T-cell (primary cell): ENCODE measurements at regions not wholly inside any gene's neighbourhood (a gene's known extent, or its start where the extent isn't known, plus 50 kb on each side); places are given as distances from the start of the nearest gene placed in this dataset.
A peak's percentile ranks its signal among the peaks of the same experiment; 100 is the strongest.

Source experiments
- ATAC-seq, 4 experiments: fragments of 200-7000 bp in 3 of 4; fragments of 150-1000 bp in 1 of 4; cut with Tn5 transposase; replicated peaks in 1 of 4; 1 replicate in 3 of 4; 2 replicates in 1 of 4; pipeline ENCODE4 v1.10.0; 2021; ENCODE audit warnings: moderate library complexity in 3 of 4, mild to moderate bottlenecking in 2 of 4, moderate number of reproducible peaks in 1 of 4
- CTCF ChIA-PET, 2 donors: fragments of 300-600 bp; sonication (Branson Sonifier 250); formaldehyde crosslinking; loops; one replicate each; lab custom pipeline; 2022; ENCODE audit warnings: antibody characterized with exemption in 2 of 2; lab: Charles Lee
- POLR2A ChIA-PET, 2 donors: fragments of 300-600 bp; sonication (Branson Sonifier 250); formaldehyde crosslinking; loops; one replicate each; lab custom pipeline; 2022; ENCODE audit warnings: antibody characterized with exemption in 2 of 2; lab: Charles Lee
- DNase-seq, 35 experiments: peaks; one replicate each; pipeline versions ENCODE4 v3.0.0 to v3.0.0-alpha.2; 2013 to 2023
- H3K27ac ChIP-seq: one replicate; pipeline ENCODE4 v1.5.1; 2013; ENCODE audit warnings: low read length
- H3K27me3 ChIP-seq, 2 experiments: replicated peaks in 1 of 2; 1 replicate in 1 of 2; 2 replicates in 1 of 2; pipeline versions ENCODE4 v1.6.1 to v1.7.0; 2013; ENCODE audit warnings: low read length in 1 of 2, mixed read lengths in 1 of 2; ENCODE audit not compliant: control insufficient read depth in 2 of 2, insufficient read depth in 2 of 2; ENCODE audit errors: extremely low read depth in 1 of 2
- H3K36me3 ChIP-seq, 2 donors: 1 replicate in 1 of 2; 2 replicates in 1 of 2; pipeline versions ENCODE4 v1.6.1 to v1.7.0; 2013; ENCODE audit warnings: low read length in 1 of 2; ENCODE audit not compliant: control insufficient read depth in 2 of 2, insufficient read depth in 1 of 2; ENCODE audit errors: extremely low read depth in 1 of 2
- H3K4me1 ChIP-seq, 2 experiments: 1 replicate in 1 of 2; 2 replicates in 1 of 2; pipeline versions ENCODE4 v1.6.1 to v1.7.0; 2013; ENCODE audit warnings: low read length in 2 of 2, mixed read lengths in 1 of 2; ENCODE audit not compliant: insufficient read depth in 2 of 2, control insufficient read depth in 1 of 2; ENCODE audit errors: extremely low read depth in 1 of 2
- H3K4me3 ChIP-seq, 2 donors: 1 replicate in 1 of 2; 2 replicates in 1 of 2; pipeline versions ENCODE4 v1.5.1 to v1.7.0; 2013; ENCODE audit warnings: mild to moderate bottlenecking in 2 of 2, low read length in 1 of 2, moderate library complexity in 1 of 2; ENCODE audit not compliant: control insufficient read depth in 1 of 2; ENCODE audit errors: extremely low read depth in 1 of 2
- H3K9me3 ChIP-seq: 2 replicates; pipeline ENCODE4 v1.7.0; 2013
- H3K27ac Mint-ChIP-seq, 2 donors: one replicate each; pipeline ENCODE4 v1.8.0; 2020 to 2021; ENCODE audit warnings: mild to moderate bottlenecking in 2 of 2, mixed read lengths in 2 of 2
- H3K27me3 Mint-ChIP-seq, 2 donors: one replicate each; pipeline ENCODE4 v1.8.0; 2021 to 2022; ENCODE audit warnings: mixed read lengths in 2 of 2
- H3K36me3 Mint-ChIP-seq: one replicate; pipeline ENCODE4 v1.8.0; 2021; ENCODE audit warnings: mixed read lengths
- H3K4me1 Mint-ChIP-seq, 3 donors: one replicate each; pipeline ENCODE4 v1.8.0; 2020 to 2022; ENCODE audit warnings: mixed read lengths in 3 of 3, mild to moderate bottlenecking in 1 of 3
- H3K4me3 Mint-ChIP-seq, 3 donors: one replicate each; pipeline ENCODE4 v1.8.0; 2020 to 2022; ENCODE audit warnings: mild to moderate bottlenecking in 3 of 3, mixed read lengths in 3 of 3, moderate library complexity in 3 of 3
- H3K9me3 Mint-ChIP-seq, 3 donors: one replicate each; pipeline ENCODE4 v1.8.0; 2020 to 2022; ENCODE audit warnings: mixed read lengths in 3 of 3
- WGBS: methylation state at CpG from one replicate; pipeline ENCODE4 v1.1.5; 2013; ENCODE audit warnings: missing lambda C conversion rate; ENCODE audit not compliant: insufficient coverage; 5-methylcytosine and 5-hydroxymethylcytosine counted together

DNA sequence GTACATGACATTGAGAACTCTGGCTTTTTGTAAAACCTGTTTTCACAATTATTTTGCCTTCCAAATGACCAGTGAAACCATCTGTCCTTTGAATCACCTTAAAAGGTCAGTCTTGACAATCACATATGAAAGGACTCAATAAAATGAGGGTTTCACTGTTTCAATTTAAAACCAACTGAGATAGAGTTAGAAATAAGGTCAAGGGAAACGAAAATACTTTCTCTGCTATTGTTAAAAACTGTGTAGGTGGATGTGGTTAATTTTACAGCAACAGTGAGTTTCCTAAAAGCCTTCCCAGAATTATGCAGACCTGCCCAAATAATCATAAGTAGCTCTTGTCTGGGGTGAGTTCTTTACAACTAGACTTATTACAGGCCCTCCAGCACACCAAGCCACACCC, 839.9 kb downstream of the RAB28 start:
- Mint-ChIP-seq H3K36me3 (no peaks in the 10 kb centered on the region), H3K9me3 (no peaks in the 10 kb centered on the region), H3K4me3 (no peak overlapping the region), H3K27ac (no peak overlapping the region), H3K27me3 (peaks cover 0 to under 1% of the 10 kb centered on the region in 2 donors), H3K4me1 (no peaks in the 10 kb centered on the region)
- no CpG with 5 or more reads among the region's 1 CpG for WGBS
- Histone ChIP-seq H3K4me1 (no peaks in the 10 kb centered on the region), H3K27ac (no peak overlapping the region), H3K9me3 (no peaks in the 10 kb centered on the region), H3K27me3 (no peaks in the 10 kb centered on the region), H3K4me3 (no peak overlapping the region), H3K36me3 (no peaks in the 10 kb centered on the region)
- ATAC-seq (no peak), DNase-seq (no peak)
- CTCF ChIA-PET = no interaction called here
- POLR2A ChIA-PET = no interaction called here

DNA sequence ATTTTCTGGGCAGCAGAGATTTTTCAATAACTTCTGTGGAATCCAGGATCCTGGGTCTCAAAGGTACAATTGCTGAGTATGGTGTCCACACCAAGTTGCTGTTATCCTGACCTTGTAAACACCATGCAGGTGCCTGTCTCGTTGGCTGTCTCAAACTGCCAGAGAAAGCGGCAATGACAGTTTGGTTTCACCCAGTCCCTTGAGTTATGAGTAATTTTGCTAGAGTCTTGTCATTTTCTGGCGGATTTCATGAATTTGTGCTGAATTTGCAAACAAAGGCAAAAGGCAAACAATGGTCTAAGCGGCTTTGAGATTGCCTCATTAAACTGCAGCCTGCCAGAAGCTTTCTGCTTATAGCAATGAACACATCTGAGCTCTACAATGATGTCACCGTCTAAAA, 847.9 kb downstream of the RAB28 start:
- H3K27me3 Mint-ChIP-seq = peaks cover 7 to 16% of the 10 kb centered on the region in 2 donors
- H3K27ac ChIP-seq = no peak overlapping the region
- DNase-seq (no peak), ATAC-seq (no peak)
- POLR2A ChIA-PET = no interaction called here
- no peak overlapping the region for H3K4me3 ChIP-seq
- H3K36me3 Mint-ChIP-seq = no peaks in the 10 kb centered on the region
- 67% methylated on average over 4 of the region's 5 CpGs for WGBS
- CTCF ChIA-PET = interaction anchor here in 1 of 2 donors (0.6 kb wide), 1 partner anchor 729 kb away, joined by 4 read pairs; no protein-coding TSS in a partner anchor
- H3K4me3 Mint-ChIP-seq = no peak overlapping the region
- no peaks in the 10 kb centered on the region for H3K36me3 ChIP-seq
- H3K4me1 Mint-ChIP-seq = no peaks in the 10 kb centered on the region
- no peak overlapping the region for H3K27ac Mint-ChIP-seq
- H3K27me3 ChIP-seq = no peaks in the 10 kb centered on the region
- no peaks in the 10 kb centered on the region for H3K9me3 ChIP-seq
- H3K4me1 ChIP-seq = no peaks in the 10 kb centered on the region
- peaks cover 0 to 5% (median 3%) of the 10 kb centered on the region in 3 donors for H3K9me3 Mint-ChIP-seq

- POLR2A ChIA-PET = no interaction called here
Measured at GRCh38 chr4:12635629-12636028, 848.5 kb downstream of the RAB28 start.

DNA sequence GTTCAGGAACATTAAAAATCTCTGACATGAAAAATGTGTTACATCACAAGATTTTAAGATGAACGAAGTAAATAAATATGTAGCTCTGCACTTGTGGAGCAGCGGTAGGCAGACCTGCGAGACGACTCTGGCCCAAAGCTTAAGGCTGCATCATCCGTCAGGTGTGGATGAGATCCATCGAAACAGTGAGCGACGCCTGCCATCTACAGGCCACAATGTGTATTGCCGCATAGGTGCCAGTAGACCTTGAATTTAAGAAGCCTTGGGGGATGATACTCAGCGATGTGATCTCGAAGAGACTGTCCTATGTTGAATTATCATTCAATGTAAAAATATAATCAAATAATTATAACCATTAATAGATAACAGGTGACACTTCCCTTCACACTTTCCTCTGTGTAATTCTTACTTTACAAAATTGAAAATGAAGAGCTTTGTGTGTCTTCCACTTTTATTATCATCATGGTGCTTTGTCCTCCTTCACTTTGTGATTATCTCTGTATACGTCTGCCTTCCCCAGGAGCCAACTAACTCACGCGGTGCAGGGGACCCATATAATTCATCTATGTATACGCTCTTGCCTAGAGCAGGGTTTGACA, 851.0 kb downstream of the RAB28 start:
- peaks cover 0 to 5% (median 3%) of the 10 kb centered on the region in 3 donors for H3K9me3 Mint-ChIP-seq
- no peak overlapping the region for H3K27ac ChIP-seq
- H3K4me1 ChIP-seq = no peaks in the 10 kb centered on the region
- peaks cover 8 to 21% of the 10 kb centered on the region in 2 donors for H3K27me3 Mint-ChIP-seq
- no peaks in the 10 kb centered on the region for H3K36me3 ChIP-seq
- POLR2A ChIA-PET = no interaction called here
- no peaks in the 10 kb centered on the region for H3K9me3 ChIP-seq
- ATAC-seq (peak; percentile 42 to 67 (median 53)), DNase-seq (peak; percentile 3 to 75 (median 47))
- H3K4me3 ChIP-seq = no peak overlapping the region
- CTCF ChIA-PET = interaction anchor here (0.6 to 1.1 kb wide), 4 partner anchors 13 to 16 kb away, joined by 3 to 4 read pairs (median 3); no protein-coding TSS in a partner anchor
- no peaks in the 10 kb centered on the region for H3K4me1 Mint-ChIP-seq
- H3K27me3 ChIP-seq = no peaks in the 10 kb centered on the region
- H3K36me3 Mint-ChIP-seq = no peaks in the 10 kb centered on the region
- no peak overlapping the region for H3K4me3 Mint-ChIP-seq
- WGBS = 3% methylated on average over 7 of the region's 15 CpGs
- H3K27ac Mint-ChIP-seq = no peak overlapping the region

More at GRCh38 chr4:12635629-12636028, 848.5 kb downstream of the RAB28 start:
- H3K36me3 Mint-ChIP-seq = no peaks in the 10 kb centered on the region
- no peaks in the 10 kb centered on the region for H3K27me3 ChIP-seq
- DNase-seq (no peak), ATAC-seq (no peak)
- H3K9me3 Mint-ChIP-seq = peaks cover 0 to 5% (median 3%) of the 10 kb centered on the region in 3 donors
- no peaks in the 10 kb centered on the region for H3K9me3 ChIP-seq
- H3K36me3 ChIP-seq = no peaks in the 10 kb centered on the region
- no peaks in the 10 kb centered on the region for H3K4me1 Mint-ChIP-seq
- CTCF ChIA-PET = interaction anchor here in 1 of 2 donors (0.6 kb wide), 2 partner anchors 729 to 853 kb away, joined by 4 to 5 read pairs; no protein-coding TSS in a partner anchor
- no peaks in the 10 kb centered on the region for H3K4me1 ChIP-seq
- peaks cover 9 to 21% of the 10 kb centered on the region in 2 donors for H3K27me3 Mint-ChIP-seq
- no peak overlapping the region for H3K4me3 Mint-ChIP-seq
- WGBS = 75% methylated on average over 1 of the region's 1 CpG
- no peak overlapping the region for H3K27ac Mint-ChIP-seq
- no peak overlapping the region for H3K27ac ChIP-seq
- no peak overlapping the region for H3K4me3 ChIP-seq

GRCh38 chr4:12615822-12616221, 868.3 kb downstream of the RAB28 start:
- Histone ChIP-seq H3K36me3 (no peaks in the 10 kb centered on the region), H3K27me3 (no peaks in the 10 kb centered on the region), H3K4me1 (no peaks in the 10 kb centered on the region), H3K9me3 (no peaks in the 10 kb centered on the region), H3K27ac (no peak overlapping the region), H3K4me3 (no peak overlapping the region)
- peaks cover 0 to 3% of the 10 kb centered on the region in 2 donors for H3K27me3 Mint-ChIP-seq
- 77% methylated on average over 5 of the region's 7 CpGs for WGBS
- H3K9me3 Mint-ChIP-seq = peaks cover 0 to 3% (median 0%) of the 10 kb centered on the region in 3 donors
- DNase-seq = no peak
- ChIA-PET CTCF (no interaction called here), POLR2A (no interaction called here)
- H3K4me1 Mint-ChIP-seq = no peaks in the 10 kb centered on the region
- H3K4me3 Mint-ChIP-seq = no peak overlapping the region
- no peaks in the 10 kb centered on the region for H3K36me3 Mint-ChIP-seq
- ATAC-seq = no peak
- no peak overlapping the region for H3K27ac Mint-ChIP-seq

DNA sequence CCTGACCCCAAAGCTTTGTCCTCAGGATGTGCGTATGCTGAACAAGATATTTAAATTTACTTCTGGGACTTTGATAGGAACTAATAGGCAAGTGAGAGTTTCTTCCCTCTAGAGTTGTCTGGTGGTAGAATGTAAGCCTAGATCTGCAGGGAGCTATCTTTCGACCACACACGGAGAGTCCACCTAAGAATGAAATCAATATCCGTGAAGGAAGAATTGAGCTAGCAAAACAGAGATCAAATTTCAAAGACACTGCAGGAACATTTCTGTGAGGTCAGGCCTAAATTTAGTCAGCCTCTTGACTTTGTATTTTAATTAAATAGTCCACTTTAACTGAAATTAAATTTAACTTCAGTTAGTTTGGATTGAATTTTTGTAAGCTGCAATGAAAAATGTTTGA, 871.3 kb downstream of the RAB28 start:
- DNase-seq = no peak
- H3K9me3 ChIP-seq = no peaks in the 10 kb centered on the region
- H3K4me1 ChIP-seq = no peaks in the 10 kb centered on the region
- Mint-ChIP-seq H3K4me3 (no peak overlapping the region), H3K27me3 (peaks cover 0 to 3% of the 10 kb centered on the region in 2 donors), H3K27ac (no peak overlapping the region), H3K9me3 (peaks cover 0 to 3% (median 0%) of the 10 kb centered on the region in 3 donors), H3K36me3 (no peaks in the 10 kb centered on the region), H3K4me1 (no peaks in the 10 kb centered on the region)
- H3K27me3 ChIP-seq = no peaks in the 10 kb centered on the region
- 100% methylated on average over 1 of the region's 4 CpGs for WGBS
- H3K4me3 ChIP-seq = no peak overlapping the region
- ChIA-PET CTCF (no interaction called here), POLR2A (no interaction called here)
- no peak overlapping the region for H3K27ac ChIP-seq
- ATAC-seq = no peak
- no peaks in the 10 kb centered on the region for H3K36me3 ChIP-seq
